ENCODE measurements at regions not wholly inside any gene's neighbourhood (a gene's known extent, or its start where the extent isn't known, plus 50 kb on each side); places are given as distances from the start of the nearest gene placed in this dataset.

GRCh38 chr3:159486580-159486979 lies 502.1 kb upstream of the IL12A start:
- Histone ChIP-seq H3K36me3 (replicated peaks; ENCODE audit: insufficient read depth, low read depth) (no peaks in the 10 kb centered on the region), H3K27ac (no peak overlapping the region), H3K27me3 (no peaks in the 10 kb centered on the region), H3K79me2 (no peaks in the 10 kb centered on the region), H3K4me1 (ENCODE audit: insufficient read depth) (no peaks in the 10 kb centered on the region), H2AFZ (no peak overlapping the region), H3K9me2 (replicated peaks; ENCODE audit: insufficient read depth) (no peaks in the 10 kb centered on the region), H3K4me3 (no peak overlapping the region), H4K20me1 (ENCODE audit: insufficient read depth, poor library complexity, severe bottlenecking) (no peaks in the 10 kb centered on the region), H3K4me2 (no peak overlapping the region), H3K9me3 (ENCODE audit: low read depth) (no peaks in the 10 kb centered on the region)
- no peak for TF ChIP-seq CTCF (IDR thresholded peaks at IDR 0.05; ENCODE audit: poor library complexity)
- TF ChIP-seq EZH2 (IDR thresholded peaks at IDR 0.05; ENCODE audit: borderline replicate concordance), result no peak
- no peak for TF ChIP-seq EZH2phosphoT487 (IDR thresholded peaks at IDR 0.05; ENCODE audit: low read depth, severe bottlenecking, unreplicated experiment)
- no peak for DNase-seq (ENCODE audit: low spot score)
- 71% methylated on average over 2 of the region's 2 CpGs for WGBS (ENCODE audit: low lambda C conversion rate, missing lambda C conversion rate)

GRCh38 chr3:159487304-159487703 lies 501.3 kb upstream of the IL12A start:
- H3K27me3 ChIP-seq, result no peaks in the 10 kb centered on the region
- H3K27ac ChIP-seq, result no peak overlapping the region
- DNase-seq (ENCODE audit: low spot score), result no peak
- H2AFZ ChIP-seq, result no peak overlapping the region
- no peaks in the 10 kb centered on the region for H3K36me3 ChIP-seq (replicated peaks; ENCODE audit: insufficient read depth, low read depth)
- H3K79me2 ChIP-seq, result no peaks in the 10 kb centered on the region
- H3K9me2 ChIP-seq (replicated peaks; ENCODE audit: insufficient read depth), result no peaks in the 10 kb centered on the region
- H3K4me1 ChIP-seq (ENCODE audit: insufficient read depth), result no peaks in the 10 kb centered on the region
- TF ChIP-seq CTCF (IDR thresholded peaks at IDR 0.05; ENCODE audit: poor library complexity) (no peak), EZH2 (IDR thresholded peaks at IDR 0.05; ENCODE audit: borderline replicate concordance) (no peak), EZH2phosphoT487 (IDR thresholded peaks at IDR 0.05; ENCODE audit: low read depth, severe bottlenecking, unreplicated experiment) (no peak)
- no peaks in the 10 kb centered on the region for H3K9me3 ChIP-seq (ENCODE audit: low read depth)
- H4K20me1 ChIP-seq (ENCODE audit: insufficient read depth, poor library complexity, severe bottlenecking), result no peaks in the 10 kb centered on the region
- no peak overlapping the region for H3K4me2 ChIP-seq
- no peak overlapping the region for H3K4me3 ChIP-seq
- WGBS (ENCODE audit: low lambda C conversion rate, missing lambda C conversion rate), result 66% methylated on average over 2 of the region's 2 CpGs

- DNase-seq (ENCODE audit: low spot score), result no peak
- H3K36me3 ChIP-seq (replicated peaks; ENCODE audit: insufficient read depth, low read depth), result no peaks in the 10 kb centered on the region
- H3K4me3 ChIP-seq, result no peak overlapping the region
Measured at GRCh38 chr3:159488602-159489001, 500.0 kb upstream of the IL12A start.

More at GRCh38 chr3:159488602-159489001, 500.0 kb upstream of the IL12A start:
- no peaks in the 10 kb centered on the region for H3K9me2 ChIP-seq (replicated peaks; ENCODE audit: insufficient read depth)
- H3K79me2 ChIP-seq, result no peaks in the 10 kb centered on the region
- WGBS (ENCODE audit: low lambda C conversion rate, missing lambda C conversion rate), result 51% methylated on average over 2 of the region's 2 CpGs
- H3K27me3 ChIP-seq, result no peaks in the 10 kb centered on the region
- H4K20me1 ChIP-seq (ENCODE audit: insufficient read depth, poor library complexity, severe bottlenecking), result no peaks in the 10 kb centered on the region
- H2AFZ ChIP-seq, result no peak overlapping the region
- no peaks in the 10 kb centered on the region for H3K9me3 ChIP-seq (ENCODE audit: low read depth)
- TF ChIP-seq EZH2phosphoT487 (IDR thresholded peaks at IDR 0.05; ENCODE audit: low read depth, severe bottlenecking, unreplicated experiment), result no peak
- TF ChIP-seq CTCF (IDR thresholded peaks at IDR 0.05; ENCODE audit: poor library complexity), result no peak
- no peak for TF ChIP-seq EZH2 (IDR thresholded peaks at IDR 0.05; ENCODE audit: borderline replicate concordance)
- no peaks in the 10 kb centered on the region for H3K4me1 ChIP-seq (ENCODE audit: insufficient read depth)
- no peak overlapping the region for H3K27ac ChIP-seq
- H3K4me2 ChIP-seq, result no peak overlapping the region

Measured in hepatocyte (in vitro differentiated cells).